ENCODE measurements at regions not wholly inside any gene's neighbourhood (a gene's known extent, or its start where the extent isn't known, plus 50 kb on each side); places are given as distances from the start of the nearest gene placed in this dataset.

DNA sequence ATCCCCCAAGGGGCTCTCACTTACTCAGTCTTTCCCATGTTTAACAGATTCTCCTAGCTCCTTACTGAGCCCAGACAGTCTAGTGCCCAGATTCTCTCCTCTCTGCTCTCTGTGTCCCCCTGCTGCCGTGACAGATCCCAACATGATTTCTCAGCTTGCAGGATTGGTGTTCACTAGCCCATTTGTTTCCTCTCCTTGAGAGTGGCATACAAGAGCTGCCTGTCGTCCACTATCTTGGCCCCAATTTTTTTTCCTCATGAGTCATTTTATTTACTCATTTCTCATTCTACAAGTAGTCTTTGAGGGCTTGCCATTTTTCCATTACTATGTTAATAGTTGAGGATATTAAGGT, 199.9 kb upstream of the FN1 start:
- no peak for TF ChIP-seq POLR2A (IDR thresholded peaks at IDR 0.05)
- TF ChIP-seq, protein P1, sequence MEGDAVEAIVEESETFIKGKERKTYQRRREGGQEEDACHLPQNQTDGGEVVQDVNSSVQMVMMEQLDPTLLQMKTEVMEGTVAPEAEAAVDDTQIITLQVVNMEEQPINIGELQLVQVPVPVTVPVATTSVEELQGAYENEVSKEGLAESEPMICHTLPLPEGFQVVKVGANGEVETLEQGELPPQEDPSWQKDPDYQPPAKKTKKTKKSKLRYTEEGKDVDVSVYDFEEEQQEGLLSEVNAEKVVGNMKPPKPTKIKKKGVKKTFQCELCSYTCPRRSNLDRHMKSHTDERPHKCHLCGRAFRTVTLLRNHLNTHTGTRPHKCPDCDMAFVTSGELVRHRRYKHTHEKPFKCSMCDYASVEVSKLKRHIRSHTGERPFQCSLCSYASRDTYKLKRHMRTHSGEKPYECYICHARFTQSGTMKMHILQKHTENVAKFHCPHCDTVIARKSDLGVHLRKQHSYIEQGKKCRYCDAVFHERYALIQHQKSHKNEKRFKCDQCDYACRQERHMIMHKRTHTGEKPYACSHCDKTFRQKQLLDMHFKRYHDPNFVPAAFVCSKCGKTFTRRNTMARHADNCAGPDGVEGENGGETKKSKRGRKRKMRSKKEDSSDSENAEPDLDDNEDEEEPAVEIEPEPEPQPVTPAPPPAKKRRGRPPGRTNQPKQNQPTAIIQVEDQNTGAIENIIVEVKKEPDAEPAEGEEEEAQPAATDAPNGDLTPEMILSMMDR (IDR thresholded peaks at IDR 0.05) = no peak

Measured in body of pancreas (tissue), 4 donors.